Spleen (tissue), 11 donors: ENCODE measurements at regions not wholly inside any gene's neighbourhood (a gene's known extent, or its start where the extent isn't known, plus 50 kb on each side); places are given as distances from the start of the nearest gene placed in this dataset.

Source experiments
- DNase-seq: peaks from one replicate; pipeline ENCODE4 v3.0.0-alpha.2; 2020
- H3K27ac ChIP-seq, 8 donors: fragments of 200-600 bp; sonication (generic) in 7 of 8; 1 replicate in 4 of 8; 2 replicates in 4 of 8; pipeline versions ENCODE4 v1.5.0 to v1.8.0; 2016 to 2021; ENCODE audit warnings: inconsistent platforms in 4 of 8, mild to moderate bottlenecking in 4 of 8, moderate library complexity in 1 of 8
- H3K27me3 ChIP-seq, 7 donors: fragments of 200-600 bp; sonication (generic) in 6 of 7; replicated peaks in 1 of 7; 1 replicate in 4 of 7; 2 replicates in 3 of 7; pipeline versions ENCODE4 v1.5.0 to v1.8.0; 2016 to 2021; ENCODE audit warnings: inconsistent platforms in 3 of 7, mild to moderate bottlenecking in 1 of 7
- H3K36me3 ChIP-seq, 6 donors: fragments of 200-600 bp; sonication (generic) in 5 of 6; 1 replicate in 4 of 6; 2 replicates in 2 of 6; pipeline versions ENCODE4 v1.5.0 to v1.8.0; 2016 to 2021; ENCODE audit warnings: inconsistent platforms in 2 of 6
- H3K4me1 ChIP-seq, 6 donors: fragments of 200-600 bp; sonication (generic) in 5 of 6; 1 replicate in 3 of 6; 2 replicates in 3 of 6; pipeline versions ENCODE4 v1.5.0 to v1.8.0; 2016 to 2021; ENCODE audit warnings: inconsistent platforms in 3 of 6
- H3K4me3 ChIP-seq, 8 donors: fragments of 200-600 bp; sonication (generic) in 7 of 8; 1 replicate in 4 of 8; 2 replicates in 4 of 8; pipeline versions ENCODE4 v1.5.0 to v1.8.0; 2016 to 2021; ENCODE audit warnings: inconsistent platforms in 4 of 8, mild to moderate bottlenecking in 4 of 8, moderate library complexity in 2 of 8
- H3K9me3 ChIP-seq, 8 donors: fragments of 200-600 bp; sonication (generic) in 7 of 8; 1 replicate in 4 of 8; 2 replicates in 4 of 8; pipeline versions ENCODE4 v1.5.0 to v1.8.0; 2016 to 2021; ENCODE audit warnings: inconsistent platforms in 4 of 8
- CTCF ChIP-seq, 11 experiments: fragments of 200-600 bp in 7 of 11; fragments of 450-650 bp in 4 of 11; sonication (generic) in 4 of 11; IDR thresholded peaks in 8 of 11; conservative IDR thresholded peaks in 3 of 11; 1 replicate in 7 of 11; 2 replicates in 4 of 11; pipeline versions ENCODE4 v1.4.0 to v1.8.0; 2016 to 2021; ENCODE audit warnings: antibody characterized with exemption in 11 of 11, inconsistent platforms in 4 of 11, mild to moderate bottlenecking in 1 of 11
- POLR2A ChIP-seq, 3 donors: fragments of 450-650 bp; IDR thresholded peaks; one replicate each; pipeline ENCODE4 v1.5.1; 2017; ENCODE audit warnings: antibody characterized with exemption in 3 of 3, mild to moderate bottlenecking in 1 of 3
- POLR2AphosphoS5 ChIP-seq, 3 donors: sonication (generic); formaldehyde crosslinking; IDR thresholded peaks; one replicate each; pipeline ENCODE4 v1.5.1; 2017; ENCODE audit warnings: antibody characterized with exemption in 3 of 3
- WGBS, 5 donors: extraction: QIAGEN DNeasy Blood & Tissue Kit in 3 of 5; methylation state at CpG; one replicate each; pipeline versions ENCODE4 v1.1.5 to v1.1.7; 2013 to 2018; 5-methylcytosine and 5-hydroxymethylcytosine counted together
- intact Hi-C: fragments of 100-400 bp; cut with DNase I; formaldehyde crosslinking; loops from one replicate; pipeline ENCODE4 v1.15.0; 2023; ENCODE audit warnings: low total_unique reads
- donor health status: healthy with polysubstance abuse.
- donor health status: DM: no; HTN: no; CAD: no; lungs with moderate emphysema.
- donor health status: DM: no; HTN: no; CAD: no.
- donor health status: Bipolar disorder and iron deficiency.
- donor health status: healthy.
- donor health status: DM: no; HTN: no; CAD: no.
- donor health status: DM: yes; HTN: yes; CAD: no.

GRCh38 chr6:19270616-19271015 lies 566.6 kb upstream of the ID4 start:
- no peak for DNase-seq

GRCh38 chr6:19279273-19279684 lies 557.9 kb upstream of the ID4 start:
- Histone ChIP-seq H3K27me3 (no peaks in the 10 kb centered on the region), H3K4me1 (no peaks in the 10 kb centered on the region), H3K4me3 (no peak overlapping the region), H3K27ac (no peak overlapping the region), H3K9me3 (peaks cover 0 to 25% (median 11%) of the 10 kb centered on the region in 8 donors), H3K36me3 (no peaks in the 10 kb centered on the region)
- intact Hi-C loops: no loop called here
- TF ChIP-seq POLR2A (IDR thresholded peaks at IDR 0.05) (no peak), POLR2AphosphoS5 (IDR thresholded peaks at IDR 0.05) (no peak), CTCF (IDR thresholded peaks at IDR 0.05 in 8 of 11, conservative IDR thresholded peaks at IDR 0.05 in 3 of 11) (no peak)
- DNase-seq: no peak
- 53 to 80% (median 65%) methylated on average over 2 of the region's 2 CpGs for whole genome bisulfite sequencing, 5 donors

More at GRCh38 chr6:19270616-19271015, 566.6 kb upstream of the ID4 start:
- TF ChIP-seq CTCF (IDR thresholded peaks at IDR 0.05 in 8 of 11, conservative IDR thresholded peaks at IDR 0.05 in 3 of 11) (no peak), POLR2A (IDR thresholded peaks at IDR 0.05) (no peak), POLR2AphosphoS5 (IDR thresholded peaks at IDR 0.05) (no peak)
- intact Hi-C loops: no loop called here
- 80 to 87% (median 82%) methylated on average over 13 to 15 of the region's 15 CpGs for WGBS, 5 donors
- Histone ChIP-seq H3K4me1 (no peaks in the 10 kb centered on the region), H3K27me3 (no peaks in the 10 kb centered on the region), H3K27ac (no peak overlapping the region), H3K9me3 (peaks cover 0 to 64% (median 39%) of the 10 kb centered on the region in 8 donors), H3K36me3 (no peaks in the 10 kb centered on the region), H3K4me3 (no peak overlapping the region)

- WGBS, 5 donors: 86 to 97% (median 95%) methylated on average over 1 of the region's 1 CpG
- Histone ChIP-seq H3K27me3 (no peaks in the 10 kb centered on the region), H3K4me3 (no peak overlapping the region), H3K4me1 (no peaks in the 10 kb centered on the region), H3K9me3 (no peaks in the 10 kb centered on the region), H3K36me3 (no peaks in the 10 kb centered on the region), H3K27ac (no peak overlapping the region)
- DNase-seq: no peak
- TF ChIP-seq CTCF (IDR thresholded peaks at IDR 0.05 in 8 of 11, conservative IDR thresholded peaks at IDR 0.05 in 3 of 11): no peak
- no peak for TF ChIP-seq POLR2A (IDR thresholded peaks at IDR 0.05)
- no peak for TF ChIP-seq POLR2AphosphoS5 (IDR thresholded peaks at IDR 0.05)
- intact Hi-C loops: no loop called here
Observed at GRCh38 chr6:19287928-19288327, 549.2 kb upstream of the ID4 start.

GRCh38 chr6:19289457-19289856 lies 547.7 kb upstream of the ID4 start:
- H3K36me3 ChIP-seq: no peaks in the 10 kb centered on the region
- no peak for TF ChIP-seq POLR2AphosphoS5 (IDR thresholded peaks at IDR 0.05)
- no peak for TF ChIP-seq POLR2A (IDR thresholded peaks at IDR 0.05)
- no peak for TF ChIP-seq CTCF (IDR thresholded peaks at IDR 0.05 in 8 of 11, conservative IDR thresholded peaks at IDR 0.05 in 3 of 11)
- H3K27ac ChIP-seq: no peak overlapping the region
- H3K4me1 ChIP-seq: no peaks in the 10 kb centered on the region
- intact Hi-C loops: no loop called here
- H3K27me3 ChIP-seq: no peaks in the 10 kb centered on the region
- no peak overlapping the region for H3K4me3 ChIP-seq
- H3K9me3 ChIP-seq: peaks cover 0 to 4% (median 0%) of the 10 kb centered on the region in 8 donors
- DNase-seq: no peak
